ENCODE measurements at regions not wholly inside any gene's neighbourhood (a gene's known extent, or its start where the extent isn't known, plus 50 kb on each side); places are given as distances from the start of the nearest gene placed in this dataset.

DNA sequence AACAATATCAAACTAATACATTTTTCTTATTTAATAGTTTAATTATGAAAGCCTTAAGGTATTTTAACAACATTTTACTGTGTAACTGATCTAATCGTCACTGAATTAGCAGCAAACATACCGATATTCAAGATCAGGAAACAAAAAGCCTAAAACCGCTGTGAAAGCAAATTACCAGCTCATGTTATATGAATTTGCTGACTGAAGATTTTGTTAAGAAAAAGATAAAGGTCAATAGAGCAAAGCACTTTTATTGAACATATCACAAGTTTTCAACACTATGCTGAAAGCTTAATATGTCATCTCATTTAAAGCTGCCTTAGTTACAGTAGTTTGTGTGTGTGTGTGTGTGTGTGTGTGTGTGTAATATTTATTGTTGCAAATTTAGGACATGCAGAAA is 1634.9 kb upstream of the NUDT12 start:
- H3K4me1 ChIP-seq (ENCODE audit: control insufficient read depth in 2 of 3, insufficient read depth in 2 of 3, low read depth in 1 of 3, low read length in 3 of 3) = no peaks in the 10 kb centered on the region
- H3K9ac ChIP-seq (ENCODE audit: low read length in 3 of 3) = no peak overlapping the region
- DNase-seq (no peak), FAIRE-seq (no peak)
- H3K4me3 ChIP-seq (ENCODE audit: low read length in 3 of 3) = no peak overlapping the region
- TF ChIP-seq, protein P1, sequence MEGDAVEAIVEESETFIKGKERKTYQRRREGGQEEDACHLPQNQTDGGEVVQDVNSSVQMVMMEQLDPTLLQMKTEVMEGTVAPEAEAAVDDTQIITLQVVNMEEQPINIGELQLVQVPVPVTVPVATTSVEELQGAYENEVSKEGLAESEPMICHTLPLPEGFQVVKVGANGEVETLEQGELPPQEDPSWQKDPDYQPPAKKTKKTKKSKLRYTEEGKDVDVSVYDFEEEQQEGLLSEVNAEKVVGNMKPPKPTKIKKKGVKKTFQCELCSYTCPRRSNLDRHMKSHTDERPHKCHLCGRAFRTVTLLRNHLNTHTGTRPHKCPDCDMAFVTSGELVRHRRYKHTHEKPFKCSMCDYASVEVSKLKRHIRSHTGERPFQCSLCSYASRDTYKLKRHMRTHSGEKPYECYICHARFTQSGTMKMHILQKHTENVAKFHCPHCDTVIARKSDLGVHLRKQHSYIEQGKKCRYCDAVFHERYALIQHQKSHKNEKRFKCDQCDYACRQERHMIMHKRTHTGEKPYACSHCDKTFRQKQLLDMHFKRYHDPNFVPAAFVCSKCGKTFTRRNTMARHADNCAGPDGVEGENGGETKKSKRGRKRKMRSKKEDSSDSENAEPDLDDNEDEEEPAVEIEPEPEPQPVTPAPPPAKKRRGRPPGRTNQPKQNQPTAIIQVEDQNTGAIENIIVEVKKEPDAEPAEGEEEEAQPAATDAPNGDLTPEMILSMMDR (IDR thresholded peaks at IDR 0.05; ENCODE audit: borderline replicate concordance, extremely low read depth, insufficient read depth) = no peak
- H3K27me3 ChIP-seq (ENCODE audit: control insufficient read depth, insufficient read depth, low read length) = no peaks in the 10 kb centered on the region
- no peaks in the 10 kb centered on the region for H3K36me3 ChIP-seq (ENCODE audit: control insufficient read depth in 2 of 3, insufficient read depth in 3 of 3, low read length in 3 of 3)
- intact Hi-C loops (cut with DNase I) = no loop called here
- no peak overlapping the region for H3K27ac ChIP-seq (ENCODE audit: low read depth in 2 of 2, low read length in 2 of 2)
- no peaks in the 10 kb centered on the region for H3K9me3 ChIP-seq (ENCODE audit: control insufficient read depth in 2 of 3, insufficient read depth in 1 of 3, low read length in 3 of 3)

DNA sequence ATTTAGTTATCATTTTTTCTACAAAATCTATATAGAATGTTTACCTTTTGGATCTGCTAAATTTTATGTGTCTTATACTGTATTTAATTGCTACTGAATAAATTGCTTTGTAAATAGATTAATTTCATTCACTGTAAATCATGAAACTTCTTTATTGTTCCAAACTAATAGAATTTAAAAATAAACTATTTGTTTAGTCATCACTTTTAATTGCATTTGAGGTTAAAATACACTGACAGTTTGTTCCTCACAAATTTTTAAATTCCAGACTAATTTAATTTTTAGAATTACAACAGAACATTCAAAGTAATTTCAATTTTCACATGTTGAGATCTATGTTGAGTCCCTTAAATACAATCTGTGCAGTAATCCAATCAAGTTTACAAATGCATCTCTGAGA is 1633.2 kb upstream of the NUDT12 start:
- intact Hi-C loops (cut with DNase I) = no loop called here
- no peaks in the 10 kb centered on the region for H3K4me1 ChIP-seq (ENCODE audit: control insufficient read depth in 2 of 3, insufficient read depth in 2 of 3, low read depth in 1 of 3, low read length in 3 of 3)
- H3K9ac ChIP-seq (ENCODE audit: low read length in 3 of 3) = no peak overlapping the region
- H3K27ac ChIP-seq (ENCODE audit: low read depth in 2 of 2, low read length in 2 of 2) = no peak overlapping the region
- DNase-seq = no peak
- no peak overlapping the region for H3K4me3 ChIP-seq (ENCODE audit: low read length in 3 of 3)
- H3K27me3 ChIP-seq (ENCODE audit: control insufficient read depth, insufficient read depth, low read length) = no peaks in the 10 kb centered on the region
- H3K36me3 ChIP-seq (ENCODE audit: control insufficient read depth in 2 of 3, insufficient read depth in 3 of 3, low read length in 3 of 3) = no peaks in the 10 kb centered on the region
- no peaks in the 10 kb centered on the region for H3K9me3 ChIP-seq (ENCODE audit: control insufficient read depth in 2 of 3, insufficient read depth in 1 of 3, low read length in 3 of 3)
- no peak for FAIRE-seq
- TF ChIP-seq, protein P1 (IDR thresholded peaks at IDR 0.05; ENCODE audit: borderline replicate concordance, extremely low read depth, insufficient read depth) = no peak

DNA sequence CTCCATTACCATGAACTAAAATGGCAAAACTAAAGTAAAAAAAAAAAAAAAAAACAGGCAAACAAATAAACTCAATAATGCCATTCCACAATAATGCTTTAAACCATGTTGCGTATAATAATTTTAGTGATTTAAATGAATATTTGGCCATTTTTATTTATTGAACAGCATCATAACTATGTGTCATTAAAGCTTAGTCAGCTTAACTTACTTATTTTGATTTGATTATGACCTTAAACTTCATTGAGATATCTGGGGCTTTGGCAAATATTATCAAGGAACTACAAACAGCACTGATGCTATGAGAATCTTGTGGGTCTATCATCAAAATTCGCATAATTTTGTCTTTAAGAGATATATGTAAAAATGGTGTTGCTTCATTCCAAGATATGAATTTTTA is 1610.3 kb upstream of the NUDT12 start:
- Histone ChIP-seq H3K27ac (ENCODE audit: low read depth in 2 of 2, low read length in 2 of 2) (no peak overlapping the region), H3K27me3 (ENCODE audit: control insufficient read depth, insufficient read depth, low read length) (no peaks in the 10 kb centered on the region), H3K9me3 (ENCODE audit: control insufficient read depth in 2 of 3, insufficient read depth in 1 of 3, low read length in 3 of 3) (no peaks in the 10 kb centered on the region), H3K4me1 (ENCODE audit: control insufficient read depth in 2 of 3, insufficient read depth in 2 of 3, low read depth in 1 of 3, low read length in 3 of 3) (no peaks in the 10 kb centered on the region), H3K4me3 (ENCODE audit: low read length in 3 of 3) (no peak overlapping the region), H3K9ac (ENCODE audit: low read length in 3 of 3) (no peak overlapping the region), H3K36me3 (ENCODE audit: control insufficient read depth in 2 of 3, insufficient read depth in 3 of 3, low read length in 3 of 3) (no peaks in the 10 kb centered on the region)
- intact Hi-C loops (cut with DNase I) = no loop called here
- FAIRE-seq = no peak
- TF ChIP-seq, protein P1 (IDR thresholded peaks at IDR 0.05; ENCODE audit: borderline replicate concordance, extremely low read depth, insufficient read depth) = no peak
- no peak for DNase-seq

DNA sequence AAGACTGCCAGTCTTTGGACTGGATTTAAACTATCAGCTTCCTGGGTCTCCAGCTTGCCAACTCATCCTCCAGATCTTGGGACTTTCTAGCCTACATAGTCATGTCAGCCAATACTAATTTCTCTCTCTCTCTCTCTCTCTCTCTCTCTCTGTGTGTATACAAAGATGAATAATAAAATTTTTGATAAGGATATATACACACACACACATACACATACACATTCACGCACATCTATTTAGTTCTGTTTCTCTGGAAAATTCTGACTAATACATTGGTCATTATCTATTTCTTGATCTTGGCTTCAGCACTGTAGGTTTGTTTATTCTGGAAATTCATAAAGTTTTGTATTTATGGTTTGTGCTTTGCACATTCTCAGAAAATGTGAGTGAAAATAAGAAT is 1606.2 kb upstream of the NUDT12 start:
- FAIRE-seq = no peak
- intact Hi-C loops (cut with DNase I) = no loop called here
- DNase-seq = no peak

More for the DNA sequence above, 1606.2 kb upstream of the NUDT12 start:
- Histone ChIP-seq H3K9me3 (ENCODE audit: control insufficient read depth in 2 of 3, insufficient read depth in 1 of 3, low read length in 3 of 3) (no peaks in the 10 kb centered on the region), H3K9ac (ENCODE audit: low read length in 3 of 3) (no peak overlapping the region), H3K4me1 (ENCODE audit: control insufficient read depth in 2 of 3, insufficient read depth in 2 of 3, low read depth in 1 of 3, low read length in 3 of 3) (no peaks in the 10 kb centered on the region), H3K27ac (ENCODE audit: low read depth in 2 of 2, low read length in 2 of 2) (no peak overlapping the region), H3K36me3 (ENCODE audit: control insufficient read depth in 2 of 3, insufficient read depth in 3 of 3, low read length in 3 of 3) (no peaks in the 10 kb centered on the region), H3K4me3 (ENCODE audit: low read length in 3 of 3) (no peak overlapping the region), H3K27me3 (ENCODE audit: control insufficient read depth, insufficient read depth, low read length) (no peaks in the 10 kb centered on the region)
- TF ChIP-seq, protein P1 (IDR thresholded peaks at IDR 0.05; ENCODE audit: borderline replicate concordance, extremely low read depth, insufficient read depth) = no peak
